H1 (cell line): ENCODE measurements at regions not wholly inside any gene's neighbourhood (a gene's known extent, or its start where the extent isn't known, plus 50 kb on each side); places are given as distances from the start of the nearest gene placed in this dataset.
A peak's percentile ranks its signal among the peaks of the same experiment; 100 is the strongest.

Experiments
- CTCF ChIA-PET: fragments of 300-600 bp; sonication (Branson Sonifier 250); formaldehyde crosslinking; loops from one replicate; lab custom pipeline; 2021; ENCODE audit not compliant: partially characterized antibody; lab: Charles Lee
- POLR2A ChIA-PET: fragments of 300-600 bp; sonication (Branson Sonifier 250); formaldehyde crosslinking; loops from one replicate; lab custom pipeline; 2021; ENCODE audit warnings: inconsistent platforms; ENCODE audit not compliant: partially characterized antibody; lab: Charles Lee
- DNase-seq, 2 experiments: peaks; one replicate each; pipeline versions ENCODE4 v3.0.0 to v3.0.0-alpha.2; 2010 to 2022; ENCODE audit warnings: low spot score in 2 of 2, low read depth in 1 of 2, mixed read lengths in 1 of 2
- FAIRE-seq: peaks from 2 replicates; lab custom pipeline; 2011; peaks lifted over from hg19 to GRCh38; lab: Jason Lieb, UNC
- H2AFZ ChIP-seq: 2 replicates; pipeline ENCODE4 v1.8.1; 2012; ENCODE audit warnings: low read length, inconsistent platforms
- H2AK5ac ChIP-seq: 2 replicates; pipeline ENCODE4 v1.6.1; 2013; ENCODE audit warnings: low read depth, low read length
- H2BK120ac ChIP-seq: replicated peaks from 2 replicates; pipeline ENCODE3; 2013; ENCODE audit warnings: low read depth, low read length, inconsistent platforms
- H2BK12ac ChIP-seq: 2 replicates; pipeline ENCODE4 v1.6.1; 2013; ENCODE audit warnings: low read depth, low read length
- H2BK15ac ChIP-seq: 2 replicates; pipeline ENCODE4 v1.6.1; 2013; ENCODE audit warnings: low read length
- H2BK20ac ChIP-seq: 2 replicates; pipeline ENCODE4 v1.6.1; 2013; ENCODE audit warnings: low read length
- H2BK5ac ChIP-seq: 2 replicates; pipeline ENCODE4 v1.6.1; 2013; ENCODE audit warnings: low read depth, low read length
- H3K14ac ChIP-seq: 2 replicates; pipeline ENCODE4 v1.6.1; 2013; ENCODE audit warnings: inconsistent platforms; ENCODE audit not compliant: insufficient read length
- H3K18ac ChIP-seq: 2 replicates; pipeline ENCODE4 v1.6.1; 2013; ENCODE audit warnings: low read length; ENCODE audit errors: extremely low read depth
- H3K23ac ChIP-seq: 2 replicates; pipeline ENCODE4 v1.6.1; 2013; ENCODE audit warnings: inconsistent platforms; ENCODE audit not compliant: insufficient read length
- H3K23me2 ChIP-seq: 2 replicates; pipeline ENCODE4 v1.6.1; 2013; ENCODE audit warnings: low read depth, low read length
- H3K27ac ChIP-seq: 2 replicates; pipeline ENCODE4 v1.6.1; 2011; ENCODE audit warnings: low read depth, low read length, inconsistent platforms
- H3K27me3 ChIP-seq, 4 experiments: replicated peaks in 1 of 4; 1 replicate in 1 of 4; 2 replicates in 3 of 4; pipeline versions ENCODE4 v1.6.1 to v1.8.1; 2011 to 2013; ENCODE audit warnings: low read length in 3 of 4, mild to moderate bottlenecking in 3 of 4, inconsistent platforms in 2 of 4, mixed read lengths in 2 of 4, moderate library complexity in 1 of 4; ENCODE audit not compliant: control insufficient read depth in 3 of 4, insufficient read depth in 3 of 4; ENCODE audit errors: extremely low read depth in 1 of 4
- H3K36me3 ChIP-seq, 4 experiments: 2 replicates each; pipeline versions ENCODE4 v1.6.1 to v1.8.1; 2011 to 2013; ENCODE audit warnings: mild to moderate bottlenecking in 4 of 4, low read length in 3 of 4, moderate library complexity in 2 of 4, control low read depth in 1 of 4, inconsistent platforms in 1 of 4; ENCODE audit not compliant: insufficient read depth in 4 of 4, control insufficient read depth in 2 of 4
- H3K4ac ChIP-seq: replicated peaks from 2 replicates; pipeline ENCODE3; 2013; ENCODE audit warnings: low read length, low read depth, mixed read lengths, inconsistent platforms; ENCODE audit not compliant: insufficient read length
- H3K4me1 ChIP-seq, 4 experiments: replicated peaks in 1 of 4; 1 replicate in 1 of 4; 2 replicates in 3 of 4; pipeline versions ENCODE4 v1.6.1 to v1.8.1; 2011 to 2013; ENCODE audit warnings: low read length in 3 of 4, inconsistent platforms in 2 of 4, mixed read lengths in 1 of 4; ENCODE audit not compliant: insufficient read depth in 4 of 4, control insufficient read depth in 3 of 4
- H3K4me2 ChIP-seq, 2 experiments: 2 replicates each; pipeline versions ENCODE4 v1.6.1 to v1.8.1; 2011 to 2013; ENCODE audit warnings: low read depth in 2 of 2, low read length in 2 of 2, control low read depth in 1 of 2, inconsistent platforms in 1 of 2, mild to moderate bottlenecking in 1 of 2; ENCODE audit not compliant: insufficient read depth in 1 of 2
- H3K4me3 ChIP-seq, 4 experiments: fragments of 200-600, 300-600 bp in 1 of 4; sonication (generic), shearing (Covaris generic), sonication (Bioruptor Twin) in 1 of 4; 2 replicates each; pipeline versions ENCODE4 v1.5.1 to v1.8.1; 2011 to 2016; ENCODE audit warnings: low read length in 4 of 4, low read depth in 3 of 4, control low read depth in 2 of 4, inconsistent platforms in 2 of 4, mild to moderate bottlenecking in 2 of 4, mixed read lengths in 1 of 4, moderate library complexity in 1 of 4; ENCODE audit not compliant: insufficient read depth in 2 of 4; ENCODE audit errors: extremely low read depth in 1 of 4
- H3K56ac ChIP-seq: replicated peaks from 2 replicates; pipeline ENCODE3; 2013; ENCODE audit warnings: low read depth, mild to moderate bottlenecking, mixed read lengths, low read length, inconsistent platforms; ENCODE audit not compliant: insufficient read length
- H3K79me1 ChIP-seq: 2 replicates; pipeline ENCODE4 v1.6.1; 2013; ENCODE audit warnings: low read depth, low read length, control low read depth
- H3K79me2 ChIP-seq, 2 experiments: 2 replicates each; pipeline versions ENCODE4 v1.6.1 to v1.8.1; 2012 to 2013; ENCODE audit warnings: low read length in 2 of 2, mild to moderate bottlenecking in 2 of 2, inconsistent platforms in 1 of 2; ENCODE audit not compliant: insufficient read depth in 2 of 2, control insufficient read depth in 1 of 2
- H3K9ac ChIP-seq, 4 experiments: replicated peaks in 1 of 4; 1 replicate in 1 of 4; 2 replicates in 3 of 4; pipeline versions ENCODE4 v1.6.1 to v1.8.1; 2011 to 2013; ENCODE audit warnings: low read depth in 3 of 4, low read length in 3 of 4, control low read depth in 2 of 4, mild to moderate bottlenecking in 2 of 4, moderate library complexity in 2 of 4, inconsistent platforms in 1 of 4; ENCODE audit errors: extremely low read depth in 1 of 4
- H3K9me3 ChIP-seq, 2 experiments: 2 replicates each; pipeline versions ENCODE4 v1.6.1 to v1.8.1; 2012 to 2013; ENCODE audit warnings: mild to moderate bottlenecking in 2 of 2, moderate library complexity in 2 of 2, control low read depth in 1 of 2, inconsistent platforms in 1 of 2, low read depth in 1 of 2, low read length in 1 of 2, mixed read lengths in 1 of 2; ENCODE audit not compliant: insufficient read depth in 2 of 2
- H4K20me1 ChIP-seq, 2 experiments: replicated peaks in 1 of 2; 2 replicates each; pipeline versions ENCODE3 to v1.8.1; 2011 to 2013; ENCODE audit warnings: inconsistent platforms in 2 of 2, low read length in 2 of 2, mild to moderate bottlenecking in 1 of 2; ENCODE audit not compliant: insufficient read depth in 2 of 2, control insufficient read depth in 1 of 2
- H4K5ac ChIP-seq: 2 replicates; pipeline ENCODE4 v1.6.1; 2013; ENCODE audit warnings: low read length, low read depth, mixed read lengths, inconsistent platforms; ENCODE audit not compliant: insufficient read length
- H4K8ac ChIP-seq: 2 replicates; pipeline ENCODE4 v1.8.0; 2013; ENCODE audit warnings: mild to moderate bottlenecking, moderate library complexity, low read length, inconsistent platforms; ENCODE audit not compliant: insufficient read depth; ENCODE audit errors: extremely low read depth
- H4K91ac ChIP-seq: replicated peaks from 2 replicates; pipeline ENCODE3; 2013; ENCODE audit warnings: low read length, mixed read lengths, inconsistent platforms; ENCODE audit not compliant: insufficient read length
- E2F6 ChIP-seq: IDR thresholded peaks from 2 replicates; pipeline ENCODE4 v1.6.1; 2012; ENCODE audit warnings: inconsistent platforms
- JUN ChIP-seq: IDR thresholded peaks from 2 replicates; pipeline ENCODE4 v1.6.1; 2011; ENCODE audit warnings: low read depth, mild to moderate bottlenecking, improper control_type of control experiment, low read length
- JUND ChIP-seq: IDR thresholded peaks from 2 replicates; pipeline ENCODE4 v1.6.1; 2011; ENCODE audit warnings: mild to moderate bottlenecking, improper control_type of control experiment, low read length
- KDM5A ChIP-seq: fragments of 200-600 bp; IDR thresholded peaks from 2 replicates; pipeline ENCODE4 v1.7.1; 2012; ENCODE audit warnings: mild to moderate bottlenecking, low read length, inconsistent platforms, mixed read lengths
- SP4 ChIP-seq: IDR thresholded peaks from 2 replicates; pipeline ENCODE4 v1.6.1; 2012; ENCODE audit warnings: low read length, inconsistent platforms
- WGBS, 2 experiments: shearing (Covaris generic) in 1 of 2; methylation state at CpG; one replicate each; pipeline versions ENCODE4 v1.1.6 to v1.1.7; 2013 to 2015; ENCODE audit warnings: low lambda C conversion rate in 2 of 2, mixed read lengths in 2 of 2, inconsistent platforms in 1 of 2, low coverage in 1 of 2, missing lambda C conversion rate in 1 of 2; ENCODE audit not compliant: insufficient replicate concordance in 2 of 2, insufficient coverage in 1 of 2, insufficient read length in 1 of 2; ENCODE audit errors: extremely low coverage in 1 of 2, missing lambda C conversion rate in 1 of 2; 5-methylcytosine and 5-hydroxymethylcytosine counted together

- Histone ChIP-seq H3K23me2 (0 out of 2 replicates have a peak, but pooled peaks cover 2% of the 10 kb centered on the region), H3K14ac (no peak overlapping the region), H3K4me2 (peak overlapping the region in 1 of 2 experiments; percentile 18; a peak in 2 of 4 replicates), H3K4ac (no peak overlapping the region), H3K9me3 (no peaks in the 10 kb centered on the region), H2AK5ac (no peak overlapping the region), H3K36me3 (no peaks in the 10 kb centered on the region), H2BK120ac (peak overlapping the region; percentile 45), H3K18ac (no peak overlapping the region), H2BK12ac (no peak overlapping the region), H3K56ac (no peak overlapping the region), H4K20me1 (no peaks in the 10 kb centered on the region), H2BK20ac (no peak overlapping the region; the same call in 1 of the 2 replicates), H4K91ac (no peak overlapping the region), H3K27me3 (no peaks in the 10 kb centered on the region; a peak in 1 of 7 replicates), H3K23ac (no peak overlapping the region), H4K5ac (no peak overlapping the region), H3K79me1 (no peaks in the 10 kb centered on the region), H3K4me1 (peaks cover 8 to 27% (median 24%) of the 10 kb centered on the region in 4 experiments), H2BK5ac (no peak overlapping the region), H4K8ac (no peak overlapping the region), H3K9ac (no peak overlapping the region), H2AFZ (no peak overlapping the region), H3K27ac (no peak overlapping the region), H2BK15ac (no peak overlapping the region), H3K79me2 (no peaks in the 10 kb centered on the region), H3K4me3 (no peak overlapping the region; a peak in 3 of 8 replicates)
- DNase-seq, result no peak
- POLR2A ChIA-PET, result no interaction called here
- no peak for FAIRE-seq
- CTCF ChIA-PET, result interaction anchor here (1.4 to 2.5 kb wide), 2 partner anchors 9 to 26 kb away, joined by 3 to 16 read pairs; no protein-coding TSS in a partner anchor
- WGBS, 2 experiments, result 68% methylated on average over 7 of the region's 7 CpGs; no CpG with 5 or more reads in 1 of the 2 experiments
- TF ChIP-seq SP4 (no peak), JUN (no peak), E2F6 (no peak), JUND (no peak), KDM5A (no peak)
Observed at GRCh38 chr6:163945808-163946207, 531.3 kb downstream of the QKI start.
